Smooth muscle cell (in vitro differentiated cells): ENCODE measurements at regions not wholly inside any gene's neighbourhood (a gene's known extent, or its start where the extent isn't known, plus 50 kb on each side); places are given as distances from the start of the nearest gene placed in this dataset.

Source experiments
- DNase-seq: peaks from one replicate; lab custom pipeline; 2025; ENCODE audit not compliant: unreplicated experiment; lab: John Stamatoyannopoulos, UW
- H2AFZ ChIP-seq: fragments of 200-600 bp; sonication (generic); 2 replicates; pipeline ENCODE4 v1.6.0; 2016; ENCODE audit warnings: antibody characterized with exemption, low read depth, mild to moderate bottlenecking
- H3F3A ChIP-seq: fragments of 200-600 bp; sonication (generic); 2 replicates; pipeline ENCODE4 v1.6.0; 2017; ENCODE audit warnings: antibody characterized with exemption, low read depth
- H3K27ac ChIP-seq: fragments of 200-600 bp; sonication (generic); 2 replicates; pipeline ENCODE4 v1.5.1; 2016; ENCODE audit warnings: low read depth, mild to moderate bottlenecking
- H3K27me3 ChIP-seq: fragments of 200-600 bp; sonication (generic); 2 replicates; pipeline ENCODE4 v1.6.1; 2016; ENCODE audit warnings: low read depth, mild to moderate bottlenecking
- H3K36me3 ChIP-seq: fragments of 200-600 bp; sonication (generic); 2 replicates; pipeline ENCODE4 v1.5.1; 2016; ENCODE audit warnings: low read depth
- H3K4me1 ChIP-seq: fragments of 200-600 bp; sonication (generic); 2 replicates; pipeline ENCODE4 v1.5.1; 2016; ENCODE audit warnings: low read depth
- H3K4me2 ChIP-seq: fragments of 200-600 bp; sonication (generic); 2 replicates; pipeline ENCODE4 v1.6.0; 2016; ENCODE audit warnings: mild to moderate bottlenecking
- H3K4me3 ChIP-seq: fragments of 200-600 bp; sonication (generic); 2 replicates; pipeline ENCODE4 v1.5.1; 2016; ENCODE audit warnings: mild to moderate bottlenecking
- H3K79me2 ChIP-seq: fragments of 200-600 bp; sonication (generic); 2 replicates; pipeline ENCODE4 v1.6.0; 2016; ENCODE audit warnings: low read depth, mild to moderate bottlenecking
- H3K9ac ChIP-seq: fragments of 200-600 bp; sonication (generic); 2 replicates; pipeline ENCODE4 v1.6.0; 2016; ENCODE audit warnings: low read depth
- H3K9me3 ChIP-seq: fragments of 200-600 bp; sonication (generic); replicated peaks from 2 replicates; pipeline ENCODE4 v1.5.1; 2016; ENCODE audit warnings: low read depth
- H4K20me1 ChIP-seq: fragments of 200-600 bp; sonication (generic); 2 replicates; pipeline ENCODE4 v1.6.0; 2016; ENCODE audit warnings: low read depth
- WGBS: methylation state at CpG from one replicate; pipeline ENCODE4 v1.1.7; 2016; ENCODE audit warnings: low lambda C conversion rate; 5-methylcytosine and 5-hydroxymethylcytosine counted together
- TF ChIP-seq, protein P1 (sequence below): fragments of 200-600 bp; sonication (generic); IDR thresholded peaks from 2 replicates; pipeline ENCODE4 v1.5.1; 2017; ENCODE audit warnings: borderline replicate concordance, mild to moderate bottlenecking, antibody characterized with exemption; ENCODE audit not compliant: insufficient read depth, poor library complexity, severe bottlenecking

DNA sequence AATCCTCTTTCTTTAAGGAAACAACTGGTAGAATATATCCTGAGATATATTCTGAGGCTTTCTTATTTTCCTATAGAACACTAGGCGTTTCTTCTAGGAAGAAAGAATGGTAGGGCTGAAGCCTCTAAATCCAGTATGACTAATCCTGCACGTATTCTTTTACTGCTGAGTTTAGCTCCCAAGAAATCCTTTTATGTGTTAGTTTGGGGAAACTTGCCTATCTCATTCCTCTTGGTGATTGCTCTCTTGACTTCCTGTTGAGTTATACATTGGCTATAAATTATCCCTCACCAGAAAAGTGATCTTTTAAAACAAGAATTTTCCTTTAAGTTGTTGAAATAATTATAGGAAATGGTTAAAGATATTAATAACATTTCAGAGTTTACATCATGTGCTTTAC, 422.9 kb downstream of the TMEM161B start:
- TF ChIP-seq, protein P1, sequence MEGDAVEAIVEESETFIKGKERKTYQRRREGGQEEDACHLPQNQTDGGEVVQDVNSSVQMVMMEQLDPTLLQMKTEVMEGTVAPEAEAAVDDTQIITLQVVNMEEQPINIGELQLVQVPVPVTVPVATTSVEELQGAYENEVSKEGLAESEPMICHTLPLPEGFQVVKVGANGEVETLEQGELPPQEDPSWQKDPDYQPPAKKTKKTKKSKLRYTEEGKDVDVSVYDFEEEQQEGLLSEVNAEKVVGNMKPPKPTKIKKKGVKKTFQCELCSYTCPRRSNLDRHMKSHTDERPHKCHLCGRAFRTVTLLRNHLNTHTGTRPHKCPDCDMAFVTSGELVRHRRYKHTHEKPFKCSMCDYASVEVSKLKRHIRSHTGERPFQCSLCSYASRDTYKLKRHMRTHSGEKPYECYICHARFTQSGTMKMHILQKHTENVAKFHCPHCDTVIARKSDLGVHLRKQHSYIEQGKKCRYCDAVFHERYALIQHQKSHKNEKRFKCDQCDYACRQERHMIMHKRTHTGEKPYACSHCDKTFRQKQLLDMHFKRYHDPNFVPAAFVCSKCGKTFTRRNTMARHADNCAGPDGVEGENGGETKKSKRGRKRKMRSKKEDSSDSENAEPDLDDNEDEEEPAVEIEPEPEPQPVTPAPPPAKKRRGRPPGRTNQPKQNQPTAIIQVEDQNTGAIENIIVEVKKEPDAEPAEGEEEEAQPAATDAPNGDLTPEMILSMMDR: no peak
- peaks cover 22% of the 10 kb centered on the region for H3K4me1 ChIP-seq
- H3F3A ChIP-seq: no peaks in the 10 kb centered on the region
- no peak for DNase-seq
- H4K20me1 ChIP-seq: no peaks in the 10 kb centered on the region
- H3K27me3 ChIP-seq: no peaks in the 10 kb centered on the region
- no peaks in the 10 kb centered on the region for H3K9me3 ChIP-seq
- no peaks in the 10 kb centered on the region for H3K36me3 ChIP-seq
- H3K4me3 ChIP-seq: no peak overlapping the region
- H3K9ac ChIP-seq: no peak overlapping the region
- H2AFZ ChIP-seq: no peak overlapping the region
- H3K4me2 ChIP-seq: peak overlapping the region; percentile 39
- 6% methylated on average over 2 of the region's 2 CpGs for WGBS
- H3K79me2 ChIP-seq: no peaks in the 10 kb centered on the region
- H3K27ac ChIP-seq: peak overlapping the region; percentile 39

GRCh38 chr5:87844866-87845265, 423.8 kb downstream of the TMEM161B start:
- H3K4me2 ChIP-seq: peak overlapping the region; percentile 39
- H2AFZ ChIP-seq: no peak overlapping the region
- no peak overlapping the region for H3K27ac ChIP-seq
- H3K79me2 ChIP-seq: no peaks in the 10 kb centered on the region
- no peak for DNase-seq
- no peaks in the 10 kb centered on the region for H3K9me3 ChIP-seq
- peaks cover 22% of the 10 kb centered on the region for H3K4me1 ChIP-seq
- no peak overlapping the region for H3K4me3 ChIP-seq
- H3K9ac ChIP-seq: no peak overlapping the region
- TF ChIP-seq, protein P1: no peak
- WGBS: 71% methylated on average over 4 of the region's 4 CpGs
- no peaks in the 10 kb centered on the region for H3F3A ChIP-seq
- no peaks in the 10 kb centered on the region for H3K36me3 ChIP-seq
- no peaks in the 10 kb centered on the region for H3K27me3 ChIP-seq
- no peaks in the 10 kb centered on the region for H4K20me1 ChIP-seq

DNA sequence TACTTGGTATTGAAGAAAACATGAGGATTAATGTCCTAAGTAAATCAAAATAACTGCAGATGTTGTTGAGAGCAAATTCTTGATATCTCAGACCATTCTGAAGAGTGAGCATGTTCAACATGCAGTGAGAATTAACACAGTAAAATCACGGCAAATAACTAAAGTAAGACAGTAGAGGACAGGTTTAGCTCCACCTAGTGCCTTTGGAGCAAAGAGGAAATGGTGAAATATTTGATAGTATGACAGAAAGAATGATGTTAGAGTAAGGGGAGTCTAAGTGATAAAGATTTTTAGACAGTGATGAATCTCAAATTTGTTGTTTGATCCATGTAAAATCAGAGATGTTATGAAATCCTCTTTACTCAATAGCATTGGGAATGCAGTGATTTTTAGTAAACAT, 424.2 kb downstream of the TMEM161B start:
- Histone ChIP-seq H3F3A (no peaks in the 10 kb centered on the region), H4K20me1 (no peaks in the 10 kb centered on the region), H2AFZ (no peak overlapping the region), H3K9ac (no peak overlapping the region), H3K9me3 (peaks cover 2% of the 10 kb centered on the region), H3K4me1 (peaks cover 22% of the 10 kb centered on the region), H3K79me2 (no peaks in the 10 kb centered on the region), H3K4me3 (no peak overlapping the region), H3K27me3 (no peaks in the 10 kb centered on the region), H3K4me2 (no peak overlapping the region), H3K36me3 (no peaks in the 10 kb centered on the region), H3K27ac (no peak overlapping the region)
- TF ChIP-seq, protein P1: no peak
- no peak for DNase-seq
- 98% methylated on average over 1 of the region's 1 CpG for WGBS

DNA sequence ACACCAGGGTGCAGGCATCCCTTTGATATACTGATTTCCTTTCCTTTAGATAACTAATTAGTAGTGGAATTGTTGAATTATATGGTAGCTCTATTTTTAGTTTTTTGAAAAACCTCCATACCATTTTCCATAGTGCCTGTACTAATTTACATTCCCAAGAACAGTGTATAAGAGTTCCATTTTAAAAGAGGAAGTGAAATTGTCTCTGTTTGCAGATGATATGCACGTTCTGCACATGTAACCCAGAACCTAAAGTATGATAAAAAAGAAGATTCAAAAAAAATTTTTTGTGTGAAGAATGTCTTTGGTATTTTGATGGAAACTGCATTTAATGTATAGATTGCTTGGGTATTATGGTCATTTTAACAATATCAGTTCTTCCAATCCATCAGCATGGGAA, 424.0 kb upstream of the CCNH start:
- WGBS: 91% methylated on average over 1 of the region's 1 CpG
- no peak for DNase-seq
- Histone ChIP-seq H3K79me2 (no peaks in the 10 kb centered on the region), H3K27ac (no peak overlapping the region), H3K9ac (no peak overlapping the region), H3K36me3 (peaks cover 5% of the 10 kb centered on the region), H3F3A (no peaks in the 10 kb centered on the region), H3K4me3 (no peak overlapping the region), H3K9me3 (peaks cover 12% of the 10 kb centered on the region), H3K27me3 (no peaks in the 10 kb centered on the region), H3K4me1 (no peaks in the 10 kb centered on the region), H3K4me2 (no peak overlapping the region), H2AFZ (no peak overlapping the region), H4K20me1 (no peaks in the 10 kb centered on the region)
- TF ChIP-seq, protein P1: no peak
